ENCODE measurements at regions not wholly inside any gene's neighbourhood (a gene's known extent, or its start where the extent isn't known, plus 50 kb on each side); places are given as distances from the start of the nearest gene placed in this dataset.

GRCh38 chr12:67154901-67155300 lies 114.3 kb upstream of the CAND1 start:
- 61 to 73% methylated on average over 3 of the region's 3 CpGs for WGBS, 2 donors
- TF ChIP-seq POLR2A (IDR thresholded peaks at IDR 0.05) = no peak
- TF ChIP-seq CTCF (IDR thresholded peaks at IDR 0.05) = no peak

GRCh38 chr12:67155863-67156262 lies 113.3 kb upstream of the CAND1 start:
- TF ChIP-seq CTCF (IDR thresholded peaks at IDR 0.05) = no peak
- no peak for TF ChIP-seq POLR2A (IDR thresholded peaks at IDR 0.05)
- Histone ChIP-seq H3K27me3 (no peaks in the 10 kb centered on the region), H3K27ac (no peak overlapping the region), H3K4me1 (no peaks in the 10 kb centered on the region), H3K4me3 (no peak overlapping the region), H3K36me3 (ENCODE audit: low read depth, missing control alignments) (no peaks in the 10 kb centered on the region), H3K9me3 (no peaks in the 10 kb centered on the region)
- peak; percentile 28 for DNase-seq
- intact Hi-C loops (cut with DNase I; ENCODE audit: low total_unique reads) = no loop called here
- WGBS, 2 donors = 25 to 44% methylated on average over 4 of the region's 4 CpGs

More at GRCh38 chr12:67154901-67155300, 114.3 kb upstream of the CAND1 start:
- Histone ChIP-seq H3K27me3 (no peaks in the 10 kb centered on the region), H3K9me3 (no peaks in the 10 kb centered on the region), H3K4me1 (no peaks in the 10 kb centered on the region), H3K27ac (no peak overlapping the region), H3K4me3 (no peak overlapping the region), H3K36me3 (ENCODE audit: low read depth, missing control alignments) (no peaks in the 10 kb centered on the region)
- DNase-seq = no peak
- intact Hi-C loops (cut with DNase I; ENCODE audit: low total_unique reads) = no loop called here

GRCh38 chr12:67161322-67161918 lies 107.7 kb upstream of the CAND1 start:
- Histone ChIP-seq H3K4me1 (no peaks in the 10 kb centered on the region), H3K9me3 (no peaks in the 10 kb centered on the region), H3K36me3 (ENCODE audit: low read depth, missing control alignments) (no peaks in the 10 kb centered on the region), H3K27me3 (no peaks in the 10 kb centered on the region), H3K27ac (no peak overlapping the region), H3K4me3 (no peak overlapping the region)
- 84 to 87% methylated on average over 6 of the region's 6 CpGs for WGBS, 2 donors
- DNase-seq = peak; percentile 63
- intact Hi-C loops (cut with DNase I; ENCODE audit: low total_unique reads) = no loop called here
- TF ChIP-seq POLR2A (IDR thresholded peaks at IDR 0.05) = no peak
- TF ChIP-seq CTCF (IDR thresholded peaks at IDR 0.05) = peak in 2 of 3 experiments; percentile 29 to 52

GRCh38 chr12:67173258-67173657 lies 95.9 kb upstream of the CAND1 start:
- WGBS, 2 donors = 96% methylated on average over 2 of the region's 2 CpGs
- Histone ChIP-seq H3K27me3 (no peaks in the 10 kb centered on the region), H3K36me3 (ENCODE audit: low read depth, missing control alignments) (no peaks in the 10 kb centered on the region), H3K27ac (no peak overlapping the region), H3K4me3 (no peak overlapping the region), H3K9me3 (no peaks in the 10 kb centered on the region), H3K4me1 (no peaks in the 10 kb centered on the region)
- intact Hi-C loops (cut with DNase I; ENCODE audit: low total_unique reads) = no loop called here
- no peak for DNase-seq
- TF ChIP-seq POLR2A (IDR thresholded peaks at IDR 0.05) (no peak), CTCF (IDR thresholded peaks at IDR 0.05) (no peak)

- no peak overlapping the region for H3K27ac ChIP-seq
- WGBS, 2 donors = 78 to 81% methylated on average over 2 of the region's 2 CpGs
- TF ChIP-seq POLR2A (IDR thresholded peaks at IDR 0.05) (no peak), CTCF (IDR thresholded peaks at IDR 0.05) (no peak)
Measured at GRCh38 chr12:67182551-67182950, 86.6 kb upstream of the CAND1 start.

More at GRCh38 chr12:67182551-67182950, 86.6 kb upstream of the CAND1 start:
- intact Hi-C loops (cut with DNase I; ENCODE audit: low total_unique reads) = no loop called here
- Histone ChIP-seq H3K9me3 (no peaks in the 10 kb centered on the region), H3K27me3 (no peaks in the 10 kb centered on the region), H3K4me3 (no peak overlapping the region), H3K36me3 (ENCODE audit: low read depth, missing control alignments) (no peaks in the 10 kb centered on the region), H3K4me1 (no peaks in the 10 kb centered on the region)
- DNase-seq = no peak

Data from testis (tissue), 2 donors.